Esophagus squamous epithelium (tissue), 4 donors: ENCODE measurements at regions not wholly inside any gene's neighbourhood (a gene's known extent, or its start where the extent isn't known, plus 50 kb on each side); places are given as distances from the start of the nearest gene placed in this dataset.

Source experiments
- POLR2A ChIP-seq, 4 donors: fragments of 450-650 bp; IDR thresholded peaks; one replicate each; pipeline ENCODE4 v1.6.1; 2017; ENCODE audit warnings: antibody characterized with exemption in 4 of 4, mild to moderate bottlenecking in 4 of 4, moderate library complexity in 3 of 4
- TF ChIP-seq, protein P1 (sequence below), 6 experiments: fragments of 450-650 bp in 4 of 6; fragments of 200-600 bp in 2 of 6; sonication (generic) in 2 of 6; IDR thresholded peaks; one replicate each; pipeline ENCODE4 v1.5.1; 2016 to 2019; ENCODE audit warnings: antibody characterized with exemption in 6 of 6, mild to moderate bottlenecking in 4 of 6, moderate library complexity in 4 of 6

DNA sequence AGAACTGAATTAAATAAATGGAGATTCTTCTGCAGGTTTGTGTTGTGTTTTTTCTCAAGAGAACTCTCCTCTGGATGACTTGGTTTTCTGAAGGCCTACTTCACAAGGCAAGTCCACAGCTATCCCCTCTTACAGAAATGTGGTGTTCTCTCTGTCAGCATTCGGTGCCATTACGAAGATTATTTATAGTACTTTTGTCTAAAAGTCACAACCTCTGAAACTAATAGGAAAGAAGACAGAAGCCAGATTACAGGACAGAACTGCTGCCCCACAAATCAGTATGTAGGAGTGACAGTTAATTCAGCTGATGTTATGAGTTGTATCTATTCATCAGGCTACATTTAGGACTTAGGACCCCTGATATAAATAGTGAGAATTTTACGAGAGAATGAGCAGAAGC, 413.5 kb downstream of the TMX3 start:
- TF ChIP-seq, protein P1, sequence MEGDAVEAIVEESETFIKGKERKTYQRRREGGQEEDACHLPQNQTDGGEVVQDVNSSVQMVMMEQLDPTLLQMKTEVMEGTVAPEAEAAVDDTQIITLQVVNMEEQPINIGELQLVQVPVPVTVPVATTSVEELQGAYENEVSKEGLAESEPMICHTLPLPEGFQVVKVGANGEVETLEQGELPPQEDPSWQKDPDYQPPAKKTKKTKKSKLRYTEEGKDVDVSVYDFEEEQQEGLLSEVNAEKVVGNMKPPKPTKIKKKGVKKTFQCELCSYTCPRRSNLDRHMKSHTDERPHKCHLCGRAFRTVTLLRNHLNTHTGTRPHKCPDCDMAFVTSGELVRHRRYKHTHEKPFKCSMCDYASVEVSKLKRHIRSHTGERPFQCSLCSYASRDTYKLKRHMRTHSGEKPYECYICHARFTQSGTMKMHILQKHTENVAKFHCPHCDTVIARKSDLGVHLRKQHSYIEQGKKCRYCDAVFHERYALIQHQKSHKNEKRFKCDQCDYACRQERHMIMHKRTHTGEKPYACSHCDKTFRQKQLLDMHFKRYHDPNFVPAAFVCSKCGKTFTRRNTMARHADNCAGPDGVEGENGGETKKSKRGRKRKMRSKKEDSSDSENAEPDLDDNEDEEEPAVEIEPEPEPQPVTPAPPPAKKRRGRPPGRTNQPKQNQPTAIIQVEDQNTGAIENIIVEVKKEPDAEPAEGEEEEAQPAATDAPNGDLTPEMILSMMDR (IDR thresholded peaks at IDR 0.05): no peak
- TF ChIP-seq POLR2A (IDR thresholded peaks at IDR 0.05): no peak
